ENCODE measurements at regions not wholly inside any gene's neighbourhood (a gene's known extent, or its start where the extent isn't known, plus 50 kb on each side); places are given as distances from the start of the nearest gene placed in this dataset.

DNA sequence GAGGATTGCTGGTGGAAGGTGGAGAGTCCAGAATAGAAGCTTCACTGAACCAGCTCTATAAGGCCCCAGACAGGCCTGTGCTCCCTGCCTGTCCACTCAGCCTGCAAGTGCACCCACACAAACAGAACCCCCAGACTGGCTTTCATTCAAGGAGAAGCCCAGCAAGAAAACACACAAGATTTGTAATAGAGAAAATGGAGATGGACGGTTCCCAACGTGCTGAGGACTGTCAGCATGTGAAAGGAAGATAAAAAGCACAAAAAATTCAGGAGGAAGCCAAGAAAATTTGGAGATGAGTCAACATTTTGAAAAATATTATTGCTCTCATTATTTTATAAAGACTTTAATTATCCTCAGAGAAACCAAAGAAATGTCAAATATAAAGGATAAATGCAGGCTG is 218.2 kb upstream of the SLC10A2 start:
- no peak overlapping the region for H3K27ac ChIP-seq (replicated peaks in 1 of 4)
- no peak for TF ChIP-seq POLR2A (IDR thresholded peaks at IDR 0.05; ENCODE audit: low read depth)
- H3K4me1 ChIP-seq, result no peaks in the 10 kb centered on the region
- DNase-seq (ENCODE audit: extremely low spot score), result no peak
- WGBS, result 38% methylated on average over 2 of the region's 2 CpGs
- no peaks in the 10 kb centered on the region for H3K9me3 ChIP-seq
- H3K36me3 ChIP-seq, result no peaks in the 10 kb centered on the region
- H3K4me3 ChIP-seq, result no peak overlapping the region
- no peaks in the 10 kb centered on the region for H3K27me3 ChIP-seq
- intact Hi-C loops (cut with DNase I), result no loop called here

DNA sequence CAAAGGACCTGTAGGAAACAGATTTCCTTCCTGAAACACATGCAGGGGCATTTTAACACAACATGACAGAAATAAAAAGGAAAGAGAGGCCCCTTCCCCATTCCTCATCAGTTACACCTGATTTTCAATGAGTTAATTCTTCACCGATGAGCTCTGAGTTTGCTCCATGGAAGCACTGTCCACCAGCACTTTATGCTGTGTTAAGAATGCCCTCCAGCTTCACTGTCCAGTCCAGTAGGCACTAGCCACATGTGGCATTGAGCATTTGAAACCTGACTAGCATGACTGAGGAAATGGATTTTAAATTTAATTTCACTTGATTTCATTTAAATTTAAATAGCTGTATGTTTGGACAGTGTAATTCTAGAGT is 217.2 kb upstream of the SLC10A2 start:
- WGBS, result 37% methylated on average over 1 of the region's 1 CpG
- Histone ChIP-seq H3K9me3 (no peaks in the 10 kb centered on the region), H3K36me3 (no peaks in the 10 kb centered on the region), H3K4me1 (no peaks in the 10 kb centered on the region), H3K4me3 (no peak overlapping the region), H3K27me3 (no peaks in the 10 kb centered on the region), H3K27ac (replicated peaks in 1 of 4) (no peak overlapping the region)
- intact Hi-C loops (cut with DNase I), result no loop called here
- TF ChIP-seq POLR2AphosphoS5 (IDR thresholded peaks at IDR 0.05) (no peak), EP300 (IDR thresholded peaks at IDR 0.05) (no peak), POLR2A (IDR thresholded peaks at IDR 0.05; ENCODE audit: low read depth) (no peak)
- TF ChIP-seq, protein P1, sequence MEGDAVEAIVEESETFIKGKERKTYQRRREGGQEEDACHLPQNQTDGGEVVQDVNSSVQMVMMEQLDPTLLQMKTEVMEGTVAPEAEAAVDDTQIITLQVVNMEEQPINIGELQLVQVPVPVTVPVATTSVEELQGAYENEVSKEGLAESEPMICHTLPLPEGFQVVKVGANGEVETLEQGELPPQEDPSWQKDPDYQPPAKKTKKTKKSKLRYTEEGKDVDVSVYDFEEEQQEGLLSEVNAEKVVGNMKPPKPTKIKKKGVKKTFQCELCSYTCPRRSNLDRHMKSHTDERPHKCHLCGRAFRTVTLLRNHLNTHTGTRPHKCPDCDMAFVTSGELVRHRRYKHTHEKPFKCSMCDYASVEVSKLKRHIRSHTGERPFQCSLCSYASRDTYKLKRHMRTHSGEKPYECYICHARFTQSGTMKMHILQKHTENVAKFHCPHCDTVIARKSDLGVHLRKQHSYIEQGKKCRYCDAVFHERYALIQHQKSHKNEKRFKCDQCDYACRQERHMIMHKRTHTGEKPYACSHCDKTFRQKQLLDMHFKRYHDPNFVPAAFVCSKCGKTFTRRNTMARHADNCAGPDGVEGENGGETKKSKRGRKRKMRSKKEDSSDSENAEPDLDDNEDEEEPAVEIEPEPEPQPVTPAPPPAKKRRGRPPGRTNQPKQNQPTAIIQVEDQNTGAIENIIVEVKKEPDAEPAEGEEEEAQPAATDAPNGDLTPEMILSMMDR (IDR thresholded peaks at IDR 0.05), result no peak
- no peak for DNase-seq (ENCODE audit: extremely low spot score)

DNA sequence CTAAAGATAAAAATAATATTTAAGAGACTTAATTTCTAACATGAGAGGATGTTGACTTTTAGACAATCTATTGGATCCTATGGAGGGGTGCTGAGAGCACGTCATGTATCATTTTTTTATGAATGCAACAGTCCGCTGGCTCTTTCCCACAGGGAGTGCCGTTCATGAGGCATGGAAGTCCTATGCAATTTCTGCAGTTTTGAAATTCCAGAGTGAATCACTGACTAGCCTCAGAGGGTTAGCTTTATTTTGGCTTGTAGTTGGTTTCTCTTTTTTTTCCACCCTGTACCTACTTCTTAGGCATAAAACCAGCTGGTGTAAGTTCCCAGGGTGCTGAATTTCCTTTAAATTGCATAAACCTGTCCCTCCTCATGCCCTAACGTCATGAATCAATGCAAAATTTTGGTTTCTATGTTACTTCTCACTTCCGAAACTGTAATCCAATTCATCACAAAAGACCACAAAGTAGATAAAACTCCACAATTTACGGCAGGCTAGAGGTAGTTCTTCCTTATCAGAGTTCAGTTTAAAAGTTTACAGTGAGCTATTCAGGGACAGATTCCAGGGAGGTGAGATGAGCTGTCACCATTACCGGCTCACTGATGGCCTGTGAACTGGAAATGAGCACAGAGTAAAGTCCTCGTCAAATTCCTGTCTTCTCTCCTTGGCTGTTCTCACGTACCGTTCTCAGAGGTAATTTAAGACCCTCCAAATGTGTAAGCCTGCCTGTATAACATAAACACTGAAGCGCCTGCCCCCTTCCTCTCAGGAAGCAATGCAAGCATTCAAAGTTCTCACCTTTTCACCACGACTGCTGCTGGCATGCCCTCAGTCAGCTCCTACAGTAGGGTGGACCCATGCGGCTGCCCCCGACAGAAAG is 216.6 kb upstream of the SLC10A2 start:
- intact Hi-C loops (cut with DNase I), result no loop called here
- WGBS, result 50% methylated on average over 14 of the region's 14 CpGs
- Histone ChIP-seq H3K27me3 (no peaks in the 10 kb centered on the region), H3K36me3 (no peaks in the 10 kb centered on the region), H3K27ac (replicated peaks in 1 of 4) (no peak overlapping the region), H3K4me1 (no peaks in the 10 kb centered on the region), H3K4me3 (no peak overlapping the region), H3K9me3 (no peaks in the 10 kb centered on the region)
- no peak for DNase-seq (ENCODE audit: extremely low spot score)
- no peak for TF ChIP-seq EP300 (IDR thresholded peaks at IDR 0.05)
- no peak for TF ChIP-seq POLR2A (IDR thresholded peaks at IDR 0.05; ENCODE audit: low read depth)
- TF ChIP-seq, protein P1 (IDR thresholded peaks at IDR 0.05), result no peak
- no peak for TF ChIP-seq POLR2AphosphoS5 (IDR thresholded peaks at IDR 0.05)

DNA sequence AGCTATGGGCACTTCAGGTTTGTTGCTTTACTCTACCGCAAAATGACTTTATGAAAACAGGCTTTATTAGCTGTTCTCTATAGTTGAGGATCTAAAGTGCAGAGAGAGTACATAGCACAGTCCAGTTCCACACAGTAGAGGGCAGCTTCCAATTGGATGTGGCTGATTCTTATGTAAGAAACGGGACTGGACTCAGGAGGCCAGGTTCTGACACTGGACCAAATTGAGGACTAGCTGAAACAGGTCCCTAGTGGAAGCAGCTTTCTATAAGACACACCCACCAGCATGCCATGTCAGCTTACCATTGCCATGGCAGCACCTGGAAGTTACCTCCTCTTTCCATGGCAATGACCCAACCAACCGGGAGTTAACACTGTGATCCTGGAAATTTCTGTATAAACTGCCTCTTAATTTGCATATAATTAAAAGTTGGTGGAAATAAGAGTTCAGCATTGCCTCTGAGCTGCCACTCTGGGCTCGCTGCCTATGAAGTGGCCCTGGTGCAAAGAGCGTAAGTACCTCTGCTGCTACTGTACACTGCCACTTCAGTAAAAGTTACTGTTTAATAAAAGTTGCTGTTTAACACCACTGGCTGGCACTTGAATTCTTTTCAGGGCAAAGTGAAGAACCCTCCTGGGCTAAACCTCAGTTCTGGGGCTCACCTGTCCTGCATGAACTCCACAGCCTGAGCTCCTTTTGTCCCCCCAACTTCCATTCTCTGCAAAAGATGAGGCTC is 211.9 kb upstream of the SLC10A2 start:
- H3K27ac ChIP-seq (replicated peaks in 1 of 4), result no peak overlapping the region
- H3K36me3 ChIP-seq, result no peaks in the 10 kb centered on the region
- TF ChIP-seq, protein P1 (IDR thresholded peaks at IDR 0.05), result no peak
- TF ChIP-seq POLR2AphosphoS5 (IDR thresholded peaks at IDR 0.05) (no peak), POLR2A (IDR thresholded peaks at IDR 0.05; ENCODE audit: low read depth) (no peak), EP300 (IDR thresholded peaks at IDR 0.05) (no peak)
- WGBS, result 73% methylated on average over 5 of the region's 5 CpGs
- H3K4me1 ChIP-seq, result no peaks in the 10 kb centered on the region
- DNase-seq (ENCODE audit: extremely low spot score), result no peak
- intact Hi-C loops (cut with DNase I), result no loop called here
- no peaks in the 10 kb centered on the region for H3K9me3 ChIP-seq
- H3K27me3 ChIP-seq, result no peaks in the 10 kb centered on the region
- no peak overlapping the region for H3K4me3 ChIP-seq

DNA sequence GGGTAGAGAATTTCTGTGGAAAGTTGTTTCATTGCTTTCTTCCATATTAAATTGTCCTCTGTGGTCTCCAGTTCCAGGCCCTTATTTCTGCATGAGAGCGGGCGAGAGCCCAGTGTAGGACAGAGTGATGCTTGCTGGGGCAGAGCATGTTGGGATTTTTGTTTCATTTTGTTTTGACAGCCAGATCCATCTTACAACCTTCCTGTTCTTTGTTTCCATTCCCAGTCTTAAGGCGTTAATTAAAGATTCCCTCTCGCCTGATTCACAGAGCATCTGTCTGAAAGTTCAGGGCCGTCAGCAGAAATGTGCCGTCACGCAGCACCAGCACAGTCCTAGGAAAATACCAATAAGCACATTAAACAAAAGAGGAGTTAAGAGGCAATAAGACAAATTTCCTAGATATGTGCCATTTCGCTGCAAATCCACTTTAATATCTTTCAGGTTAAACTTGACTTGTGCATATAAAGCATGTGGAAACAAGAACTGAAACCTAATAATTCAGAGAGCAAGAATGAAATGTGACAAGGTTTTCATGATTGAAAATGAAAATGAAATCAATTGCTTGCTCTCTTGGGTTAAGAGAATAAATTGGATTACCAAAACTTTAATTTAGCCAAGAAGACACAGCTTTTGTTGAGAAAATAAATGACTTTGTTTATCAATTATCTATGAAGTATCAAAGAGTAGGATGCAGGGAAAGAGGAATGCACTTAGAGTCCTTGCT is 210.7 kb upstream of the SLC10A2 start:
- intact Hi-C loops (cut with DNase I), result no loop called here
- no peak for DNase-seq (ENCODE audit: extremely low spot score)
- 64% methylated on average over 8 of the region's 8 CpGs for WGBS
- H3K36me3 ChIP-seq, result no peaks in the 10 kb centered on the region
- H3K27ac ChIP-seq (replicated peaks in 1 of 4), result no peak overlapping the region
- H3K4me1 ChIP-seq, result no peaks in the 10 kb centered on the region
- no peaks in the 10 kb centered on the region for H3K27me3 ChIP-seq
- H3K9me3 ChIP-seq, result no peaks in the 10 kb centered on the region
- no peak overlapping the region for H3K4me3 ChIP-seq
- no peak for TF ChIP-seq EP300 (IDR thresholded peaks at IDR 0.05)

Measured in esophagus muscularis mucosa (tissue), 4 donors.